ENCODE measurements at regions not wholly inside any gene's neighbourhood (a gene's known extent, or its start where the extent isn't known, plus 50 kb on each side); places are given as distances from the start of the nearest gene placed in this dataset.

DNA sequence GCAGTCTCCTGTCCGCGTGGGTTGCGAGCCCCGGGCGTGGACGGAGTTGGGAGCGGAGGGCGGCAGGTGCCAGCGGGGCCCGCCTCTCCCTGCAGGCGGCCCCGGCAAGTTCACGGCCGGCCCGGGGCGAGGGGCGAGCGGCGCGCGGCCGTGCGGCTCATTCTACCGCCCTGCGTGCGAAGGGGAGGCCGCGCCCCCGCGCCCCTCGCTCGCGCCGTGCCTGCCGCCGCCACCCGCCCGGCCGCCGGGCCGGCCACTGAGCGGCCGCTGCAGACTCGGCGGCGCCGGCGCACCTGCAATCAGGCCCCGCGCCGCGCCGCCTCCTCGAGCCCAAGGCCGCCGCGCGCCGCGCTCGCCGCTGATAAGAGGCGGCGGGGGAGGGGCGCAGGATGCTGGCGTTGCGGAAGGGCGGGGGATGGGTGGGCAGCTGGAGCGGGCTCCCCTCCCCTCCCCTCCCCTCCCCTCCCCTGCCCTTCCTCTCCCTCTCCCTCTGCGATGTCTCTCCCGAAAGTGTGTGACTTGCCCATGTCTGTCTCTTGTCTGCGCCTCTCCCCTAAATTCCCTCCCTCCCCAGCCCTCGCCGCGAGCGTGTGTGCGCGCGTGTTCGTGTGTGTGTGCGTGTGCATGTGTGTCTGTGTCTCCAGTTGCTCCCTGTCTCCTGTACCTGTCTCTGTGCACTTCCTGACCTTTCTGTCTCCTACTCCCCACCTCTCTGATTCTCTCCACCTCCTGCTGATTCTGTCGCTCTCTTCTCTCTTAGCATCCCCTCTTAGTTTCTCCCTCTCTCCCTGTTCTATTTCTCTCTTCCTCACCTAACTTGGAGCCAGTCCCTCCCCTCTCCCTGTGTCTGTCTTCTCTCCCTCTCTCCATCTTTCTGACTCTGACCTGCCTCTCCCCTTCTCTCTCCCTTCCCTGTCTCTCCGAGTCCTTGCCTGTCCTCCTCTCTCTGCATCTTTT, 768.1 kb upstream of the TBX3 start:
- Histone ChIP-seq H3K9me3 (ENCODE audit: insufficient read depth, low read length) (no peaks in the 10 kb centered on the region), H3K4me3 (ENCODE audit: insufficient read length, low read depth) (peak overlapping the region; percentile 45), H3K4me1 (ENCODE audit: insufficient read depth, insufficient read length) (peaks cover 18% of the 10 kb centered on the region), H3K9ac (ENCODE audit: insufficient read length, low read depth) (peak overlapping the region; percentile 46), H3K27me3 (ENCODE audit: insufficient read depth, insufficient read length) (peaks cover 30% of the 10 kb centered on the region), H3K36me3 (ENCODE audit: insufficient read depth, insufficient read length, low read length) (no peaks in the 10 kb centered on the region)
- TF ChIP-seq ZNF274 (IDR thresholded peaks at IDR 0.05; ENCODE audit: low read depth, low read length) (no peak), YY1 (IDR thresholded peaks at IDR 0.05; ENCODE audit: insufficient read depth, insufficient read length) (no peak), SUZ12 (IDR thresholded peaks at IDR 0.05; ENCODE audit: extremely low read depth, insufficient read depth, insufficient read length) (no peak)
- peak; percentile 61 for DNase-seq (ENCODE audit: low read depth, low spot score)

DNA sequence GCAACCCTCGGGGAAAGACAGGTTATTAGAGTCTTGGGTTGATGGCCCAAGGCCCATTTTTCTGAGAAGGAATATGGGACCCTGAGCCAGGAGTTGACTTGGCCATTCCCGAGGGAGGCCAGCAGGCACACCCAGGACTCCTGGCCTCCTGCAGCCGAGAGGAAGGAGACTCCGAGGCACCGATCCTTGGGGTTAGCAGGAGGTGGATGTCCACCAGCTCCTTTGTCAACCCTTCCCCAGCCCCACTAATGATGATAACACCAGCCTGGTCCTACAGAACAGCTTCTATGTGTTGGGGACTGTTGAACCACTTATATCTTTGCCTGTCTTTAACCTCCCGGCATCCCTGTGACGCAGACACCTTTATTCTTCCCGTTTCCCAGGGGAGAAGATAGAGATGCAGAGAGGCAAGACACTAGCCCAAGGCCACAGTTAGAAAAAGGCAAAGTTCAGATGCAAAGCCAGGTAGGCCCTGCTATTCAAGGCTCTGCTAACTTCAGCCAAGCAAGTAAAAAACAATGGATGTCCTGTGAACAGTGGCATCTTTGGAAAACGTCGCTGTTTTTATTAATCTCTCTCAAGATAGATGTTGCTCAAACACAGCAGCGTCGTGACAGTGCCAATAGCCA, 767.3 kb upstream of the TBX3 start:
- TF ChIP-seq ZNF274 (IDR thresholded peaks at IDR 0.05; ENCODE audit: low read depth, low read length) (no peak), SUZ12 (IDR thresholded peaks at IDR 0.05; ENCODE audit: extremely low read depth, insufficient read depth, insufficient read length) (no peak), YY1 (IDR thresholded peaks at IDR 0.05; ENCODE audit: insufficient read depth, insufficient read length) (no peak)
- no peaks in the 10 kb centered on the region for H3K36me3 ChIP-seq (ENCODE audit: insufficient read depth, insufficient read length, low read length)
- H3K4me1 ChIP-seq (ENCODE audit: insufficient read depth, insufficient read length): peaks cover 18% of the 10 kb centered on the region
- H3K9ac ChIP-seq (ENCODE audit: insufficient read length, low read depth): peak overlapping the region; percentile 46
- no peaks in the 10 kb centered on the region for H3K9me3 ChIP-seq (ENCODE audit: insufficient read depth, low read length)
- peak overlapping the region; percentile 39 for H3K4me3 ChIP-seq (ENCODE audit: insufficient read length, low read depth)
- peaks cover 30% of the 10 kb centered on the region for H3K27me3 ChIP-seq (ENCODE audit: insufficient read depth, insufficient read length)
- no peak for DNase-seq (ENCODE audit: low read depth, low spot score)

GRCh38 chr12:115450710-115451109, 766.7 kb upstream of the TBX3 start:
- no peak for TF ChIP-seq SUZ12 (IDR thresholded peaks at IDR 0.05; ENCODE audit: extremely low read depth, insufficient read depth, insufficient read length)
- TF ChIP-seq ZNF274 (IDR thresholded peaks at IDR 0.05; ENCODE audit: low read depth, low read length): no peak
- no peak for TF ChIP-seq YY1 (IDR thresholded peaks at IDR 0.05; ENCODE audit: insufficient read depth, insufficient read length)
- no peak for DNase-seq (ENCODE audit: low read depth, low spot score)
- Histone ChIP-seq H3K27me3 (ENCODE audit: insufficient read depth, insufficient read length) (peaks cover 30% of the 10 kb centered on the region), H3K4me1 (ENCODE audit: insufficient read depth, insufficient read length) (peaks cover 18% of the 10 kb centered on the region), H3K36me3 (ENCODE audit: insufficient read depth, insufficient read length, low read length) (no peaks in the 10 kb centered on the region), H3K9ac (ENCODE audit: insufficient read length, low read depth) (no peak overlapping the region), H3K4me3 (ENCODE audit: insufficient read length, low read depth) (no peak overlapping the region), H3K9me3 (ENCODE audit: insufficient read depth, low read length) (no peaks in the 10 kb centered on the region)

DNA sequence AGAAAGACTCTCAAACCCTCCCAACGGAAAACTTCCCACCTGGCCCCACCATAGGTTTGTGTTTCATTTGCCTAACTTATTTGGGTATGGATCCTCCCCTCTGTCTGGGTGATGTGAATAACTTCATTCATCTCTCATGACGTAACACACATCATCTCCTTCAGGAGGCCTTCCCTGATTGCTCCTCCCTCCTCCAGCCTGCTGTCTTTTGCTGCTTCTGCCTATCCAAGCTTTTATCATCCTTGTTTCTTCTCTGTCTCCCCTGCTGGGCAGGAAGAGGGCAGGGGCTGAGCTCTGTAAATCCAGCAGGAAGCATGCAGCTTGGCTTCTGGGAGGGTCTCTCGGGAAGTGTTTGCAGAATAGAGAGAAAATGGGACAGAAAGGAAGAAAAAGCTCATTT, 766.0 kb upstream of the TBX3 start:
- H3K36me3 ChIP-seq (ENCODE audit: insufficient read depth, insufficient read length, low read length): no peaks in the 10 kb centered on the region
- H3K4me3 ChIP-seq (ENCODE audit: insufficient read length, low read depth): no peak overlapping the region
- TF ChIP-seq ZNF274 (IDR thresholded peaks at IDR 0.05; ENCODE audit: low read depth, low read length) (no peak), SUZ12 (IDR thresholded peaks at IDR 0.05; ENCODE audit: extremely low read depth, insufficient read depth, insufficient read length) (no peak), YY1 (IDR thresholded peaks at IDR 0.05; ENCODE audit: insufficient read depth, insufficient read length) (no peak)
- H3K9ac ChIP-seq (ENCODE audit: insufficient read length, low read depth): no peak overlapping the region
- no peaks in the 10 kb centered on the region for H3K9me3 ChIP-seq (ENCODE audit: insufficient read depth, low read length)
- H3K4me1 ChIP-seq (ENCODE audit: insufficient read depth, insufficient read length): peaks cover 18% of the 10 kb centered on the region
- peak; percentile 42 for DNase-seq (ENCODE audit: low read depth, low spot score)
- H3K27me3 ChIP-seq (ENCODE audit: insufficient read depth, insufficient read length): peaks cover 30% of the 10 kb centered on the region

- H3K36me3 ChIP-seq (ENCODE audit: insufficient read depth, insufficient read length, low read length): no peaks in the 10 kb centered on the region
- no peak overlapping the region for H3K4me3 ChIP-seq (ENCODE audit: insufficient read length, low read depth)
- H3K9me3 ChIP-seq (ENCODE audit: insufficient read depth, low read length): no peaks in the 10 kb centered on the region
- DNase-seq (ENCODE audit: low read depth, low spot score): no peak
- peaks cover 30% of the 10 kb centered on the region for H3K27me3 ChIP-seq (ENCODE audit: insufficient read depth, insufficient read length)
- H3K4me1 ChIP-seq (ENCODE audit: insufficient read depth, insufficient read length): peaks cover 18% of the 10 kb centered on the region
- no peak overlapping the region for H3K9ac ChIP-seq (ENCODE audit: insufficient read length, low read depth)
- TF ChIP-seq SUZ12 (IDR thresholded peaks at IDR 0.05; ENCODE audit: extremely low read depth, insufficient read depth, insufficient read length): no peak
- no peak for TF ChIP-seq YY1 (IDR thresholded peaks at IDR 0.05; ENCODE audit: insufficient read depth, insufficient read length)
- TF ChIP-seq ZNF274 (IDR thresholded peaks at IDR 0.05; ENCODE audit: low read depth, low read length): no peak
These were observed 765.6 kb upstream of the TBX3 start for GRCh38 chr12:115449526-115449925.

GRCh38 chr12:115444346-115444745, 760.4 kb upstream of the TBX3 start:
- Histone ChIP-seq H3K4me3 (ENCODE audit: insufficient read length, low read depth) (no peak overlapping the region), H3K4me1 (ENCODE audit: insufficient read depth, insufficient read length) (peaks cover 4% of the 10 kb centered on the region), H3K27me3 (ENCODE audit: insufficient read depth, insufficient read length) (no peaks in the 10 kb centered on the region), H3K9me3 (ENCODE audit: insufficient read depth, low read length) (no peaks in the 10 kb centered on the region), H3K36me3 (ENCODE audit: insufficient read depth, insufficient read length, low read length) (no peaks in the 10 kb centered on the region), H3K9ac (ENCODE audit: insufficient read length, low read depth) (no peak overlapping the region)
- TF ChIP-seq YY1 (IDR thresholded peaks at IDR 0.05; ENCODE audit: insufficient read depth, insufficient read length) (no peak), SUZ12 (IDR thresholded peaks at IDR 0.05; ENCODE audit: extremely low read depth, insufficient read depth, insufficient read length) (no peak), ZNF274 (IDR thresholded peaks at IDR 0.05; ENCODE audit: low read depth, low read length) (no peak)
- DNase-seq (ENCODE audit: low read depth, low spot score): no peak

- no peak for TF ChIP-seq ZNF274 (IDR thresholded peaks at IDR 0.05; ENCODE audit: low read depth, low read length)
- TF ChIP-seq SUZ12 (IDR thresholded peaks at IDR 0.05; ENCODE audit: extremely low read depth, insufficient read depth, insufficient read length): no peak
- TF ChIP-seq YY1 (IDR thresholded peaks at IDR 0.05; ENCODE audit: insufficient read depth, insufficient read length): no peak
- no peaks in the 10 kb centered on the region for H3K27me3 ChIP-seq (ENCODE audit: insufficient read depth, insufficient read length)
- H3K36me3 ChIP-seq (ENCODE audit: insufficient read depth, insufficient read length, low read length): no peaks in the 10 kb centered on the region
- H3K4me3 ChIP-seq (ENCODE audit: insufficient read length, low read depth): no peak overlapping the region
- no peaks in the 10 kb centered on the region for H3K9me3 ChIP-seq (ENCODE audit: insufficient read depth, low read length)
- H3K4me1 ChIP-seq (ENCODE audit: insufficient read depth, insufficient read length): no peaks in the 10 kb centered on the region
- no peak overlapping the region for H3K9ac ChIP-seq (ENCODE audit: insufficient read length, low read depth)
- DNase-seq (ENCODE audit: low read depth, low spot score): no peak
These were observed 759.5 kb upstream of the TBX3 start for GRCh38 chr12:115443351-115443938.

Measured in NT2/D1 (cell line).